Ectodermal cell (in vitro differentiated cells): ENCODE measurements at regions not wholly inside any gene's neighbourhood (a gene's known extent, or its start where the extent isn't known, plus 50 kb on each side); places are given as distances from the start of the nearest gene placed in this dataset.

Source experiments
- H3K27ac ChIP-seq: 2 replicates; pipeline ENCODE4 v1.7.0; 2013; ENCODE audit warnings: mild to moderate bottlenecking, low read depth, low read length; ENCODE audit not compliant: insufficient read depth, poor library complexity, severe bottlenecking
- H3K27me3 ChIP-seq: 2 replicates; pipeline ENCODE4 v1.7.0; 2013; ENCODE audit warnings: mild to moderate bottlenecking, low read length; ENCODE audit not compliant: insufficient read depth, control insufficient read depth, poor library complexity, severe bottlenecking
- H3K36me3 ChIP-seq: one replicate; pipeline ENCODE4 v1.7.0; 2013; ENCODE audit warnings: low read length; ENCODE audit not compliant: control insufficient read depth, insufficient read depth
- H3K4me1 ChIP-seq: one replicate; pipeline ENCODE4 v1.7.0; 2013; ENCODE audit warnings: low read length; ENCODE audit not compliant: control insufficient read depth, insufficient read depth
- H3K4me3 ChIP-seq: 2 replicates; pipeline ENCODE4 v1.7.0; 2013; ENCODE audit warnings: low read depth, low read length, control low read depth; ENCODE audit not compliant: insufficient read depth
- H3K9me3 ChIP-seq: 2 replicates; pipeline ENCODE4 v1.7.0; 2013; ENCODE audit warnings: mild to moderate bottlenecking, low read length, moderate library complexity; ENCODE audit not compliant: control insufficient read depth
- WGBS, 2 experiments: methylation state at CpG; one replicate each; pipeline ENCODE4 v1.1.7; 2013; ENCODE audit warnings: missing lambda C conversion rate in 2 of 2; 5-methylcytosine and 5-hydroxymethylcytosine counted together

DNA sequence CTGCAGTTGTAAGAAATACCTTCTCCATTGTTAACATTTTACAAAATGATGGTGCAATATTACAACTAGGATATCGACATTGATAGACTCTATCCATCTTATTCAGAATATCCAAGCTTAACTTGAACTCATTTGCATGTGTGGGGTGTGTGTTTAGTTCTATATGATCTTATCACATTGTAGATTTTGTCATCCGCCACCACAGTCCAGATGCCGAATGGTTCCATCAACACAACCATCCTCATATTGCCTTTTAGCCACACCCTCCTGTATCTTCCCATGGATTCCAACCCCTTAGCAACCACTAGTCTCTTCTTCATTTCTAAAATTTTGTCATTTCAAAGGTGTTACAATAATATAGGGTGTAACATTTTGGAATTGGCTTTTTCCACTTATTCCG is 452.9 kb upstream of the AKR1E2 start:
- H3K27me3 ChIP-seq, result no peaks in the 10 kb centered on the region
- H3K4me3 ChIP-seq, result no peak overlapping the region
- no peaks in the 10 kb centered on the region for H3K36me3 ChIP-seq
- no peak overlapping the region for H3K27ac ChIP-seq
- no peaks in the 10 kb centered on the region for H3K4me1 ChIP-seq
- no peaks in the 10 kb centered on the region for H3K9me3 ChIP-seq
- 98 to 100% methylated on average over 2 to 3 of the region's 4 CpGs for WGBS, 2 experiments

DNA sequence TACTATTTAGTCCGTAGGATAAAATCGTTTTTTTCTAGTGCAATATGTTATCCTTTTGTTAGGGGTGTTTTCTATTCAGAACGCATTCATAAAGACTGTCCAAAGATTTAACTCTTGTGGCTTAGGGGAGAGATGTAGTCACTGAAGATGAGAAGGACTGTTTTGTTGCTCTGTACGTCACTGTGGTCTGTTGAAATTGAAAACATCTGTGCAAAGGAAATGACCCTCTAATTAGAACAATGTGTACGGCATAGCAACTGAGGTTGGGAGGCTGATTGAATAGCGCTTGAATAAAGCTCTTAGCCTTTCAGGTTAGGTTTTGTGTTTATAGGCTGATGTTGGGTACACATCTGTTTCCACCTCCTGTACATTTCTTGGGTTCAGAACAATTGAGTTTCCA is 453.4 kb upstream of the AKR1E2 start:
- no peaks in the 10 kb centered on the region for H3K4me1 ChIP-seq
- no peaks in the 10 kb centered on the region for H3K9me3 ChIP-seq
- H3K4me3 ChIP-seq, result no peak overlapping the region
- WGBS, 2 experiments, result 90 to 92% methylated on average over 6 of the region's 6 CpGs
- no peak overlapping the region for H3K27ac ChIP-seq
- H3K27me3 ChIP-seq, result no peaks in the 10 kb centered on the region
- no peaks in the 10 kb centered on the region for H3K36me3 ChIP-seq

DNA sequence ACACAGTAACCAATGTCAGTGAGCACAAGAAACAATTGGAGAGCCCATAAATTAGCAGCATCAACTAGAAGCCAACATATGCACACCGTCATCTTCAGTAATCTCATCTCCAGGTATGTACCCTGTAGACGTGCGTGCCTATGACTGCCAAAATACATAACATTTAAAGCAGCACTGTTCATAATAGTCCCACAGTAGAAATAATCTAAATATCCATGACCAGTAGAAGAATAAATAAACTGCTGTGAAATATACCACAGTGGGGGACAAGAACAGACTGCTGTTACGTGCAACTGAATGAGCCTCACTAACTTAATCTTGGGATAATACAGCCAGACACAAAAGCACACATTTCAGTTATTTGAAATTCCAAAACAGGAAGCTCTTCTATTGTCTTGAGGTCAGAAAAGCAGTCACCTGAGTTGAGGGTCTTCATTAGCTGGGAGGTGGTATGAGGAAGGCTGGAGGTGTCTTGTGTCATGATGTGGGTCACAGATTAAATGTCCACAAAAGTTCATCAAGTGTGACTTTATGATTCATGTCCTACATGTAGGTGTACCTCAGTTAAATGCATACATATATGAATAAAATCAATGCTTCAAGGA is 454.2 kb upstream of the AKR1E2 start:
- H3K36me3 ChIP-seq, result no peaks in the 10 kb centered on the region
- WGBS, 2 experiments, result 89 to 97% methylated on average over 4 of the region's 4 CpGs
- no peak overlapping the region for H3K4me3 ChIP-seq
- no peaks in the 10 kb centered on the region for H3K9me3 ChIP-seq
- no peaks in the 10 kb centered on the region for H3K4me1 ChIP-seq
- no peaks in the 10 kb centered on the region for H3K27me3 ChIP-seq
- no peak overlapping the region for H3K27ac ChIP-seq

DNA sequence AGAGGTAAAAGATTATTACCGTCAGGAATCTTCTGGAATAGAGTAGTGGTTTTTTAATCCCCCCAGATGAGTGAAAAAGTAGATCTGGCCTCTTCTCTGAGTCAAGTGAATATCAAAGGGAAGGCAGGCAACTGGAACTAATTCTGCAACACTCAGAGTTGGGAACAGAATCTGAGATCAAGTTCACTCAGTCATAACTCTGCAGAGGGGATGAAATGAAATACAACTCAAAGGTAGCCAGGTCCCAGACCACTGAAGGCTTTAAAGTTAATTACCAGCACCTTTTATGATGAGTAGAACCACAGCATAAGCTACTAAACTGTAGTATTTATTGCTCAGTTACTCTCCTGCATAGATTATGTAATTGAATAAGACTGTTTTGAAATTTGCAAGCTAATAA is 455.6 kb upstream of the AKR1E2 start:
- Histone ChIP-seq H3K9me3 (no peaks in the 10 kb centered on the region), H3K36me3 (no peaks in the 10 kb centered on the region), H3K27me3 (no peaks in the 10 kb centered on the region), H3K4me3 (no peak overlapping the region), H3K27ac (no peak overlapping the region), H3K4me1 (no peaks in the 10 kb centered on the region)
- WGBS, 2 experiments, result 94 to 96% methylated on average over 1 of the region's 1 CpG

DNA sequence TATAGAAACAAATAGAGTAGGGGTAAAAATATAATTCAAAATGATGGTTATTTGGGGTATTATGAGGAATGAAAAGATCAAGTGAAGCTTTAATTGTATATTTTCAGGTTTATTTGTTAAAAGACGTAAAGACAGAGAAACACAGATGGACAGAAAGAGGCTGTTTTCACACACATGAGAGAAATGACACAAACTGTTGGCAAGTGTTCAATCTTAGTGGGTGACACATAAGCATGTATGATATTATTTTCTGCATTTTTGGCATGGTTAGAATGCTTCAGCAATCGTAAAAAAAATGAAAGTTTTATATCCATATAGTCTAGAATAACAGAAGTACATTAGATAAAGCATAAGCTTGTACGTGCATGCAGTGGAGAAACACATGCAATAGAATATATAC is 464.4 kb upstream of the AKR1E2 start:
- Histone ChIP-seq H3K9me3 (no peaks in the 10 kb centered on the region), H3K36me3 (no peaks in the 10 kb centered on the region), H3K4me1 (peaks cover 6% of the 10 kb centered on the region), H3K27me3 (no peaks in the 10 kb centered on the region), H3K4me3 (no peak overlapping the region), H3K27ac (no peak overlapping the region)
- 89 to 98% methylated on average over 1 to 2 of the region's 3 CpGs for WGBS, 2 experiments

DNA sequence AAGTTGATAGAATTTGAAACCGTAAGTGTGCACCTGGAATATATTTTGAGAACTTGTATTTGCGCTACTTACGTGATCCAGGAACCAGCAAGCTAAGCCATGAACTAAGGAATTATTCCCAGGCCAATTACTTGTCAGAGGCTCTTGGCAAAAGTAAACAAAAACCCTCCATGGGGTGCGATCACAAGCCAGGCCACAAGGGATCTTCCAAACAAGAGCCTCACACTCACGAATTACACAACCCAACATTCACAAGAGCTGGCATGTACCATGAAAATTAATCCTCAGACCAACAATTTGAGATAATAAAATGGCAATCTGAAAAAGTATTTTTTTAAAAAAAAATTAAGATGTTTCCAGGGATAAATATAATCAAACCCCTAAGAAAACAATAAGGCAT is 467.0 kb upstream of the AKR1E2 start:
- Histone ChIP-seq H3K27ac (no peak overlapping the region), H3K4me3 (no peak overlapping the region), H3K9me3 (no peaks in the 10 kb centered on the region), H3K27me3 (no peaks in the 10 kb centered on the region), H3K36me3 (no peaks in the 10 kb centered on the region), H3K4me1 (peaks cover 6% of the 10 kb centered on the region)
- 61 to 62% methylated on average over 5 of the region's 5 CpGs for WGBS, 2 experiments

DNA sequence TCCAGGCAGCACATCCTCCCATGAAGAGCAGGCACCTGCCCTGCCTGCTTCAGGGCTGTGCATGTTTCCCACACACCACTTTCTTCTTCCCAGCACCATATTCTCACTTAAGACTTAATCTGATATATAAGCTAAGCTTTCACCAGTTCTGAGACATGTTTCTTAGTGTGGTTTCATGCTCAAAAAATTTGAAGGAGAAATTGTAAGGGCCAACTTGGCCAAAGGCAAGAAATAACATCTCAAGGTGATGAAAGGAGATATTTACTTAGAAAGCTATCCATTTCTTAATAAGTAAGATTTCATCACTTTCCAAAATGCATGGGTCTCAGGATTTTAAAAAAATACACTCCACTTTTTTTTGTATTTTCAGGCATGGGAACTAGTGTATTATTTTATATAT is 468.1 kb upstream of the AKR1E2 start:
- Histone ChIP-seq H3K4me3 (no peak overlapping the region), H3K4me1 (peaks cover 6% of the 10 kb centered on the region), H3K9me3 (no peaks in the 10 kb centered on the region), H3K27ac (no peak overlapping the region), H3K36me3 (no peaks in the 10 kb centered on the region), H3K27me3 (no peaks in the 10 kb centered on the region)

DNA sequence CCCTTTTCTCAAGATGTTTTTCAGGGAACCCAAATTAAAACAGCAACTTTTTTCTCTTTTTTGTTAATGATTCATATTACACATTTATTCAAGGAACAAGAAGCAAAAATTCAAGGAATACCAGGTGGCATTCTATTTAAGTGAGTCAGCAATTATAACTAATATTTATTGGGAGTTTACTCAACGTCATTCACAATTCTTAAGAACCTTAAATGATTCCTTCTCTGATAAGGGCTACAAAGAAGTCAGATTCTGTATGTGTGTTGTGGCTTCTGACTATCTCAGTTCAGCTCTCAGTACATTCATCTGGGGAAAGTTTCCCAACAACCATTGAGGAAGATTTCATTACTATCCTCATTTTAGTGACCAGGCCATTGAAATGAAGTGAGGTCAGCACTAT is 470.7 kb upstream of the AKR1E2 start:
- Histone ChIP-seq H3K4me1 (peaks cover 6% of the 10 kb centered on the region), H3K9me3 (no peaks in the 10 kb centered on the region)
- WGBS, 2 experiments, result 80% methylated on average over 1 of the region's 1 CpG; no CpG with 5 or more reads in 1 of the 2 experiments

DNA sequence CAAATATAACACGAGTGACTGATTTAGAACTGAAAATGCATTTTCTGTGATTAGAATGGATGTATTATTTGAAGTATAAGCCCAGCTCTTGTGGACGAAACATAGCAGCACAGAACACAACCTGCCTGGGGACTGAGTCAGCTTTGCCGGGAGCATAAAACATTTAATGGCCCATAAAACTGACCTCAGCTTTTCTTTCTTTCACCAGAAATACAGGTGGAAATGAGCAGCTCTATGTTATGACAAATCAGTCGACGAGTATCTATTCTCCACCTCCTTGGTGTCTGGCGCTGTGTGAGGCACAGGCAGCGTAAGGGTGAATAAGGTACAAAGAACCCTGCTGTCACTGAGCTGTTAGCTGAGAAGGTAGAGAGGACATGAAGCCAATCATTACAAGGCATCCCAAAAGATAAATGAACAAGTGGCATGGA is 471.6 kb upstream of the AKR1E2 start:
- H3K36me3 ChIP-seq, result no peaks in the 10 kb centered on the region
- WGBS, 2 experiments, result 83 to 85% methylated on average over 7 of the region's 7 CpGs
- no peak overlapping the region for H3K27ac ChIP-seq
- peaks cover 6% of the 10 kb centered on the region for H3K4me1 ChIP-seq
- H3K27me3 ChIP-seq, result no peaks in the 10 kb centered on the region
- H3K4me3 ChIP-seq, result no peak overlapping the region
- no peaks in the 10 kb centered on the region for H3K9me3 ChIP-seq

More for the DNA sequence above, 470.7 kb upstream of the AKR1E2 start:
- Histone ChIP-seq H3K27ac (no peak overlapping the region), H3K36me3 (no peaks in the 10 kb centered on the region), H3K27me3 (no peaks in the 10 kb centered on the region), H3K4me3 (no peak overlapping the region)

DNA sequence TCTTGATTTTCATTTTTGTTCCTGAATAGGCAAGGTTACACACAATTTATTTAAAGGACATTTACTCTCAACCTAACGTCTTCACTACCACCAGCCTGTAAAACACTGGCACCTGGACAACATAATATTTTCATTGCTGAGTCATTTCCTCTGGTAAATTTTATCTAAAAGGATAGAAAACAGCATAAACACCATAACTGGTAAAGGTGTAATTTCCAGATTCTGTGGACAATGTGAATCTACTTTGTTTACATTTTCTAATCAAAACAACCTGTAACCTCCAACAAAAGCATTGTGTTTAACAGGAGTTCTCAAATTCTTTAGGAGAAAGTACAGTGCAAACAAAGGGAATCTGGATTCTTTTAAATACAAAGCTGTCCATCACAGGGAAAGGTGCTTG is 472.0 kb upstream of the AKR1E2 start:
- 89 to 94% methylated on average over 1 of the region's 1 CpG for WGBS, 2 experiments
- Histone ChIP-seq H3K27me3 (no peaks in the 10 kb centered on the region), H3K4me3 (no peak overlapping the region), H3K9me3 (no peaks in the 10 kb centered on the region), H3K27ac (no peak overlapping the region), H3K4me1 (peaks cover 4% of the 10 kb centered on the region), H3K36me3 (no peaks in the 10 kb centered on the region)
